ENCODE measurements at regions not wholly inside any gene's neighbourhood (a gene's known extent, or its start where the extent isn't known, plus 50 kb on each side); places are given as distances from the start of the nearest gene placed in this dataset.

- Histone ChIP-seq H3K27me3 (no peaks in the 10 kb centered on the region), H3K36me3 (no peaks in the 10 kb centered on the region), H3K4me1 (no peaks in the 10 kb centered on the region), H3K4me3 (ENCODE audit: low read depth, low read length) (no peak overlapping the region), H3K9me3 (no peaks in the 10 kb centered on the region)
- DNase-seq: no peak
- TF ChIP-seq CTCF (IDR thresholded peaks at IDR 0.05; ENCODE audit: low read depth, low read length): no peak
Measured at GRCh38 chr10:25699631-25700030, 234.4 kb upstream of the MYO3A start.

DNA sequence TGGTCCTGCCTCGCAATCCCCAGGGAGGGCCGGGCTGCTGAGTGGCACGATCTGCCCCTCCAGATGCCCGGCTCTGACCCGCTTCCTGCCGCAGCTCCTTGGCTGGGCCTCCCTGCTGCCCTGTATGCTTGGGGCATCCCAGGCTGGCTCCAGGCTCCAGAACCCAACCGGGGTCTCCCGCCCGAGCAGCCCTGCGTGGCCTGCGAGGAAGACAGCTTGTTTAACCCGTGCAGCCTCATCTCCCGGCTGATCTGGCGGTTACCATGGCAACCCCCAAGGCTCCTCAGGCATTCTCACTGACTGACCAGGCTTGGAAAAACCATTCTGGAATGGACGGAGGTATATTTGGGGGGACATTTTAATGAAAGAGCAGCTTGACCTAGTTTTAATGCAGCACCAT, 232.4 kb upstream of the MYO3A start:
- no peak for TF ChIP-seq CTCF (IDR thresholded peaks at IDR 0.05; ENCODE audit: low read depth, low read length)
- no peaks in the 10 kb centered on the region for H3K27me3 ChIP-seq
- no peak overlapping the region for H3K4me3 ChIP-seq (ENCODE audit: low read depth, low read length)
- H3K4me1 ChIP-seq: no peaks in the 10 kb centered on the region
- H3K36me3 ChIP-seq: no peaks in the 10 kb centered on the region
- no peaks in the 10 kb centered on the region for H3K9me3 ChIP-seq
- peak; percentile 23 for DNase-seq

DNA sequence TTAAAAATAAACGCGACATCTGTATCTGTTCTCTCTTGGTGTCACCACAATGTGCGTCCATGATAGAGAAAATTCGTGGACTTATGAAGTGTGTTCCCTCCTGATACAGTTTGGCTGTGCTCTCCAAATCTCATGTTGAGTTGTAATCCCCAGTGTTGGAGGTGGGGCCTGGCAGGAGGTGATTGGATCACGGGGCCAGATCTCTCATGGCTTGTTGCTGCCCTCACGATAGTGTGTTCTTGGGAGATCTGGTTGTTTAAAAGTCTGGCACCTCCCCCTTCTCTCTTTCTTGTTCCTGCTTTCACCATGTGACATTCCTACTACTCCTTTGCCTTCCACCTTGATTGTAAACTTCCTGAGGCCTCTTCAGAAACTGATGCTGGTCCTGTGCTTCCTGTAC, 229.4 kb upstream of the MYO3A start:
- no peaks in the 10 kb centered on the region for H3K27me3 ChIP-seq
- DNase-seq: no peak
- no peak for TF ChIP-seq CTCF (IDR thresholded peaks at IDR 0.05; ENCODE audit: low read depth, low read length)
- no peaks in the 10 kb centered on the region for H3K4me1 ChIP-seq
- H3K4me3 ChIP-seq (ENCODE audit: low read depth, low read length): no peak overlapping the region
- no peaks in the 10 kb centered on the region for H3K36me3 ChIP-seq
- no peaks in the 10 kb centered on the region for H3K9me3 ChIP-seq

DNA sequence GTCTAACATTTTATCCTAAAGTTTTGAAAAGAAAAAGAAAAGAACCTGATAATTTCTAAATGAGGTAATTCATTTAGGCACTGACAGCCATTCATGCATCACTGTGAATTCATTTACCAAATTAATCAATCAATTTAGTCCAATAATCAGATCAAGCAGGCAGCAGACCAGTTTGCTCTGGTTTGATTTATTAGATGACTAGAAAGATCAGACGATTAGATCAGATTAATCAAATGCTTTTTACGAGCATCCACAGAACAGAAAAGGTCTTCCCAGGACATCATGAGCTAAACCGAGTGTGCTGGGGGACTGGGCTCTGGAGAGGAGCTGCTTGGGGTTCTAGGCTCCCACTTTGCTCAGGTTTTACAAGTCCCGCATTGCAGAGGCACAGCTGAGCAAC, 226.5 kb upstream of the MYO3A start:
- no peak for TF ChIP-seq CTCF (IDR thresholded peaks at IDR 0.05; ENCODE audit: low read depth, low read length)
- no peaks in the 10 kb centered on the region for H3K9me3 ChIP-seq
- H3K4me3 ChIP-seq (ENCODE audit: low read depth, low read length): no peak overlapping the region
- DNase-seq: no peak
- H3K36me3 ChIP-seq: no peaks in the 10 kb centered on the region
- H3K4me1 ChIP-seq: no peaks in the 10 kb centered on the region
- H3K27me3 ChIP-seq: no peaks in the 10 kb centered on the region

DNA sequence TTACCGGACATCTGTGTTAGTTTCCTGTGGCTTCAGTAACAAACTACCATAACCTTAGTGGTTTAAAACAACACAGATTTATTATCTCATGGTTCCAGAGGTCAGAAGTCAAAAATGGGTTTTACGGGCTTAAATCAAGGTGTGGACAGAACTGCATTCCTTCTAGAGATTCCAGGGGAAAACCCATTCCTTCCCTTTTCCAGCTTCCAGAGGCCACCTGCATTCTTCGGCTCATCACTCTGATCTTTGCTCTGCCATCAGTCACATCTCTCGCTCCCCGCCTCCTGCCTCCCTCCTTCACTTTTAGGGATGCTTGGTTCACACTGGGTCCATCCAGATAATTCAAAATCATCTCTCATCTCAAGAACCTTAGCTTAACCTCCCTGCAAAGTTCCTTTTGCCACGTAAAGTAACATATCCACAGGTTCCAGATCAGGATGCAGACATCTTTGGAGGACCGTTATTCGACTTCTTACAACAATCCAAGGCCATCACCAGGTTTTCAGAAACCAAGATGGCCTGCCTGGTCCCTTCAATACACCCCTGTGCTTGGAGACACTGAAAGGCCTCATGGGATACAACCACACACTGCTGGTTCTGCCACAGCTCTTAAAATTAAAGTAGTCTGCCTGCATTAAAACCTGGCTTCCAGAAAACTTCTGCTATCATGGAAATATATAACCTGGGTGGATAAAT, 225.9 kb upstream of the MYO3A start:
- no peak for DNase-seq
- H3K4me1 ChIP-seq: no peaks in the 10 kb centered on the region
- H3K27me3 ChIP-seq: no peaks in the 10 kb centered on the region
- H3K4me3 ChIP-seq (ENCODE audit: low read depth, low read length): no peak overlapping the region
- TF ChIP-seq CTCF (IDR thresholded peaks at IDR 0.05; ENCODE audit: low read depth, low read length): no peak
- H3K9me3 ChIP-seq: no peaks in the 10 kb centered on the region
- no peaks in the 10 kb centered on the region for H3K36me3 ChIP-seq

GRCh38 chr10:25713894-25714240, 220.2 kb upstream of the MYO3A start:
- no peaks in the 10 kb centered on the region for H3K4me1 ChIP-seq
- no peak for DNase-seq
- no peaks in the 10 kb centered on the region for H3K9me3 ChIP-seq
- H3K36me3 ChIP-seq: no peaks in the 10 kb centered on the region
- no peaks in the 10 kb centered on the region for H3K27me3 ChIP-seq
- TF ChIP-seq CTCF (IDR thresholded peaks at IDR 0.05; ENCODE audit: low read depth, low read length): no peak
- H3K4me3 ChIP-seq (ENCODE audit: low read depth, low read length): no peak overlapping the region
